ENCODE measurements at regions not wholly inside any gene's neighbourhood (a gene's known extent, or its start where the extent isn't known, plus 50 kb on each side); places are given as distances from the start of the nearest gene placed in this dataset.

DNA sequence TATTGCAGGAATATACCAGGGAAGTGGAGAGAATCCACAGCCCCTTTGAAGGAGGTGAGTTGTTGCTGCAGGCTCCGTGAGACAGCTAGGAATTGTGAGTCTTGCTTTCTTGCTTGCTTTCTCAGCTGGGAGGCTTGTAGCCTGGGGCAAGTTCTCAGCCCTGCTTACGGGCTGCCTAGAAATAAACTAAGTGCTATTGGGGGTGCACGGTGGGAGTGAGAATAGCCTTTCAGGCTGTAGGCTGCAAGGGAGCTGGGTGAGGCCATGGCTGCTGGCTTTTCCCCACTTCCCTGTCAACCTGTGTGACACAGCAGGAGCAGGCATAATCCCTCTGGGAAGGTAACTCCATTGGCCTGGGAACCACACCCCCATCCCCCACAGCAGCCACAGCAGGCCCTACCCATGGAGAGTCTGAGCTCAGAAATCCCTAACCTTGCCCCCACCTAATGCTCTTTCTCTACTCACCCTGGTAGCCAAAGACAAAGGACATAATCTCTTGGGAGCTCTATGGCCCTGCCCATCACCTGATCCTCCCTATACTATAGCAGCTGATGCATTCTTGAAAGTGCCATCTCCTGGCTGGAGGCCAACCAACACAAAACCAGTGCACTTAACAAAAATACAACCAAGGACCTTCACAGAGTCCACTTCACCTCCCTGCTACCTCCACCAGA is 113.0 kb downstream of the MMRN1 start:
- DNase-seq (ENCODE audit: low spot score): no peak
- intact Hi-C loops (cut with DNase I): no loop called here

GRCh38 chr4:90012918-90013317 is 114.3 kb upstream of the CCSER1 start:
- intact Hi-C loops (cut with DNase I): loop anchor here in 1 of 2 donors (5.0 kb wide), 1 partner anchor 244 kb away; no protein-coding TSS in a partner anchor
- no peak for DNase-seq (ENCODE audit: low spot score)

DNA sequence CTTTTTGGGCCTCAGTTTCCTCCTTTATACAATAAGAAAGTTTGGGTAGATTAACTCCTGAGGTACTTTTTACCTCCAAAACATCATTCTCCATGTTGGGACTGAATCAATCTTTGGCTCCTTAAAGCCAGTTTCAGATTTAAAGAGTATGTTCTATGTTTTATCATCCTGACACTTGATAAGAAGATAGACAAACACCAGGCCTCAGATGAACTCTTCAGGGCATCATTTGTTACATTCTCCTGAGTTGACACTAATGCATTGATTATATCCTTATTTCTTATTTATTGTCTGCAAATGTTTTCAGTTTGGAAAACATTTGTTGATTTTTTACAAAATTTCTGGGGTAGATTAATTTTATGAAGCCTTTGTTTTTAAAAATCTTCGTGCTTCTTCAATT is 102.7 kb upstream of the CCSER1 start:
- no peak for DNase-seq (ENCODE audit: low spot score)
- intact Hi-C loops (cut with DNase I): no loop called here

DNA sequence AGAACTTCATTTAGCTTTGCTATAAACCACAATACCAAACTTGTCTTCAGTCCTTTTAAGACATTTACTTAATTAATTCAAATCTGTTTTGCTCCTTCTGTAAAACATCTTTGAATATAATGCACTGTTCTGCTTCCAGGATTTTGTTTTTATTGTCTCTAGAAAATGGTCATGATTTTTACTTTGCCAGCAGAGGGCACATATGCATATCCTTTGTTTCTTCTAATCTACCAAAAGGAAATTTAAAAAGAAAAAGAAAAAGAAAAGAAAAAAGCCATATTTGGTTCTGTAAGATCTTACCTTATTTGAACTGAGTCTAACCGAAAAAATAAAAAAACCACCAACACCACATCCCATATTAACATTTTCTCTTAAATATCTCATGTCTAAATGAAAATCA is 101.9 kb upstream of the CCSER1 start:
- intact Hi-C loops (cut with DNase I): no loop called here
- DNase-seq (ENCODE audit: low spot score): no peak

GRCh38 chr4:90027565-90027964 is 99.6 kb upstream of the CCSER1 start:
- intact Hi-C loops (cut with DNase I): no loop called here
- DNase-seq (ENCODE audit: low spot score): no peak

GRCh38 chr4:90028460-90028859 is 98.7 kb upstream of the CCSER1 start:
- intact Hi-C loops (cut with DNase I): no loop called here
- no peak for DNase-seq (ENCODE audit: low spot score)

- no peak for DNase-seq (ENCODE audit: low spot score)
- intact Hi-C loops (cut with DNase I): no loop called here
Measured at GRCh38 chr4:90030202-90030601, 97.0 kb upstream of the CCSER1 start.

DNA sequence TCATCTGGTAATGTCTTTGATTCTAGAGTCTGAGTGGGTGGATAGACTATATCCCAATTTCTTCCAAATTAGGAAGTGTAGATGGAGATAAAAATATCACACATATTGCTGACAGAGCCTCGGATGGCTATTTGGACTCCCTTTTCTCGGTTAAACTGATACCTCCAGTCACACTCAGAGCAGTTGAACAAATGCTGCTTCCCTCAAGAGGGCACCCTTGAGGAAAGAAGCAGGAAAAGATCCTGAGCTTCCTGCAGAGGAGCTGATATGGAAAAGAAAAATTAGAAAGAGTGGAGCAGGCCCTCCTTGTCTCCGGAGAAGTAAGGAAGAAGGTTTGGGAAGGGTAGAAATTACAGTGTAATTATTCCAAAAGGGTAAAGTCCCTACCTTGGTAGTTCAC is 96.2 kb upstream of the CCSER1 start:
- no peak for DNase-seq (ENCODE audit: low spot score)
- intact Hi-C loops (cut with DNase I): no loop called here

- DNase-seq (ENCODE audit: low spot score): no peak
- intact Hi-C loops (cut with DNase I): no loop called here
Measured at GRCh38 chr4:90039122-90039521, 88.1 kb upstream of the CCSER1 start.

DNA sequence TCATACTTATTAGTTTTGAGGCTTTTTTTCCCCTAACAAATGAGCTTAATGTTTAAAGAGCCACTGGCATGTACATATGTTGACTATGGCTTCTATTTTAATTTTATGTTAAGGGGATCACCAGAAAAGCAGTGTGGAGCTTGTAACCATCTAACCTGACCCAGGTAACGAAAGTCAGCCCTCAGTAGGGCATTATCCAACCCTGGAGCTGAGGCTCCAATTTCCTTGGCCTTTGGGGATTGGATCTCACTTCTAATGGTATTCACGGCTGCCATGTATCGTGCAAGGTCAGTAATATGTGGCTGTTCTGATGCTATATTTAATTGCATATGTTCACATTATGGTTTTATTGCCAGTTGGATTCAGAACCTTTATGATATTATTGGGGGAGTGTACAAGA is 75.2 kb upstream of the CCSER1 start:
- intact Hi-C loops (cut with DNase I): loop anchor here in 1 of 2 donors (2.0 kb wide), 1 partner anchor 71 kb away; no protein-coding TSS in a partner anchor
- DNase-seq (ENCODE audit: low spot score): no peak

DNA sequence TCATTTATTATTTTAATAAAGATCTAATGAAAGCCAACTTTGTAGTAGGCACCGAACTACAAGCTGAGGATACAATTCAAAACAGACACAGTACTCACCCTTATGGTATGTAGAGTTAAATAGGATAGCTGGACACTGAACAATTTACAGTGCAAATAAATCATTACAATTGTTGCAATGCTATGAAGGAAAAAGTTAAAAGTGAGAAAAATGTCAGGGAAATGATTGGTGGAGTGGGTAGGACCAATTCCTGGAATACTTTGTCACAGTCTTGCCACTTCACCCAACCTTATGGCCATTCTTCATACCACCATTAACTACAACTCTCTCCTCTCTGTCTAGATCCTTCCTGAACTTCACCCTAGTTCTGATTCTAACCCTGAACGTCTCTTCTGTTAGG is 70.1 kb upstream of the CCSER1 start:
- intact Hi-C loops (cut with DNase I): no loop called here
- no peak for DNase-seq (ENCODE audit: low spot score)

GRCh38 chr4:90060039-90060438 is 67.2 kb upstream of the CCSER1 start:
- no peak for DNase-seq (ENCODE audit: low spot score)
- intact Hi-C loops (cut with DNase I): no loop called here

DNA sequence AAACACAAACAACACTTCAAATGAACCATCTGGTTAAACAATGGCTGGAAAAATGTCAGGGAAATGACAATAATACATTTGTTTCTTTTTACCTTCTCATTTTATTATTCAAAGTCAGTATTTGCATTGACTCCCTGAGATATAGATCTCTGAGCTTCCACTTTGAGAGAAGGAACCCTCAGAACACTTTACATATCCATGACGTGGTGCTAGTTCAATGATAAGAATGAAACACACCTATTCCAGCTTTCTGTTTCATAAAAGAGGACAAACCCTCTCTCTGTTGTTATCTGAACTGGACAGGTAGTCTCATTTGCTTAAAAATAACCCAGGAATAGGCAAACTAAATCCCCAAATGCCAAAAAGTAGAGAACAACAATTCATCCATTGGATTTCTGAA is 65.3 kb upstream of the CCSER1 start:
- DNase-seq (ENCODE audit: low spot score): no peak
- intact Hi-C loops (cut with DNase I): no loop called here

- intact Hi-C loops (cut with DNase I): no loop called here
Measured at GRCh38 chr4:90064196-90064595, 63.0 kb upstream of the CCSER1 start.

GRCh38 chr4:90069151-90069550 is 58.0 kb upstream of the CCSER1 start:
- no peak for DNase-seq (ENCODE audit: low spot score)
- intact Hi-C loops (cut with DNase I): no loop called here

More at GRCh38 chr4:90064196-90064595, 63.0 kb upstream of the CCSER1 start:
- no peak for DNase-seq (ENCODE audit: low spot score)

GRCh38 chr4:90071289-90072235 is 55.6 kb upstream of the CCSER1 start:
- intact Hi-C loops (cut with DNase I): no loop called here
- no peak for DNase-seq (ENCODE audit: low spot score)

GRCh38 chr4:90074322-90074886 is 52.8 kb upstream of the CCSER1 start:
- intact Hi-C loops (cut with DNase I): no loop called here
- no peak for DNase-seq (ENCODE audit: low spot score)

All from posterior vena cava (tissue), 2 donors.